NT2/D1 (cell line): ENCODE measurements at regions not wholly inside any gene's neighbourhood (a gene's known extent, or its start where the extent isn't known, plus 50 kb on each side); places are given as distances from the start of the nearest gene placed in this dataset.

Experiments
- DNase-seq: peaks from one replicate; pipeline ENCODE4 v3.0.0-alpha.2; 2011; ENCODE audit warnings: low read depth, low spot score
- H3K27me3 ChIP-seq: 2 replicates; pipeline ENCODE4 v1.6.0; 2011; ENCODE audit warnings: mild to moderate bottlenecking; ENCODE audit not compliant: insufficient read length, insufficient read depth
- H3K36me3 ChIP-seq: 2 replicates; pipeline ENCODE4 v1.6.1; 2011; ENCODE audit warnings: mild to moderate bottlenecking, low read length, mixed read lengths; ENCODE audit not compliant: insufficient read depth, insufficient read length
- H3K4me1 ChIP-seq: 2 replicates; pipeline ENCODE4 v1.5.1; 2011; ENCODE audit not compliant: insufficient read depth, insufficient read length
- H3K4me3 ChIP-seq: 2 replicates; pipeline ENCODE4 v1.5.1; 2011; ENCODE audit warnings: low read depth; ENCODE audit not compliant: insufficient read length
- H3K9ac ChIP-seq: 2 replicates; pipeline ENCODE4 v1.6.0; 2011; ENCODE audit warnings: low read depth; ENCODE audit not compliant: insufficient read length
- H3K9me3 ChIP-seq: 2 replicates; pipeline ENCODE4 v1.5.1; 2011; ENCODE audit warnings: mild to moderate bottlenecking, low read length; ENCODE audit not compliant: insufficient read depth
- SUZ12 ChIP-seq: IDR thresholded peaks from 2 replicates; pipeline ENCODE4 v1.6.1; 2011; ENCODE audit not compliant: insufficient read length, insufficient read depth; ENCODE audit errors: extremely low read depth
- YY1 ChIP-seq: IDR thresholded peaks from 2 replicates; pipeline ENCODE4 v1.6.1; 2011; ENCODE audit not compliant: insufficient read length, insufficient read depth
- ZNF274 ChIP-seq: IDR thresholded peaks from 2 replicates; pipeline ENCODE4 v1.6.1; 2011; ENCODE audit warnings: mild to moderate bottlenecking, low read depth, low read length

GRCh38 chr13:34208336-34208735 lies 390.4 kb downstream of the RFC3 start:
- DNase-seq: no peak
- no peaks in the 10 kb centered on the region for H3K4me1 ChIP-seq
- no peaks in the 10 kb centered on the region for H3K9me3 ChIP-seq
- no peaks in the 10 kb centered on the region for H3K36me3 ChIP-seq
- no peak overlapping the region for H3K9ac ChIP-seq
- no peak for TF ChIP-seq SUZ12
- TF ChIP-seq ZNF274: no peak
- TF ChIP-seq YY1: no peak
- no peaks in the 10 kb centered on the region for H3K27me3 ChIP-seq
- no peak overlapping the region for H3K4me3 ChIP-seq

- no peak for TF ChIP-seq SUZ12
- TF ChIP-seq YY1: no peak
- TF ChIP-seq ZNF274: no peak
- no peak for DNase-seq
- Histone ChIP-seq H3K4me1 (no peaks in the 10 kb centered on the region), H3K27me3 (no peaks in the 10 kb centered on the region), H3K36me3 (no peaks in the 10 kb centered on the region), H3K9me3 (no peaks in the 10 kb centered on the region), H3K9ac (no peak overlapping the region), H3K4me3 (no peak overlapping the region)
Measured at GRCh38 chr13:34210341-34210740, 392.4 kb downstream of the RFC3 start.

GRCh38 chr13:34214686-34215085 lies 396.7 kb downstream of the RFC3 start:
- Histone ChIP-seq H3K9ac (no peak overlapping the region), H3K36me3 (no peaks in the 10 kb centered on the region), H3K9me3 (no peaks in the 10 kb centered on the region), H3K4me1 (no peaks in the 10 kb centered on the region), H3K27me3 (no peaks in the 10 kb centered on the region), H3K4me3 (no peak overlapping the region)
- no peak for TF ChIP-seq YY1
- TF ChIP-seq SUZ12: no peak
- TF ChIP-seq ZNF274: no peak
- no peak for DNase-seq

GRCh38 chr13:34216256-34216655 lies 398.3 kb downstream of the RFC3 start:
- H3K9ac ChIP-seq: no peak overlapping the region
- no peak for DNase-seq

DNA sequence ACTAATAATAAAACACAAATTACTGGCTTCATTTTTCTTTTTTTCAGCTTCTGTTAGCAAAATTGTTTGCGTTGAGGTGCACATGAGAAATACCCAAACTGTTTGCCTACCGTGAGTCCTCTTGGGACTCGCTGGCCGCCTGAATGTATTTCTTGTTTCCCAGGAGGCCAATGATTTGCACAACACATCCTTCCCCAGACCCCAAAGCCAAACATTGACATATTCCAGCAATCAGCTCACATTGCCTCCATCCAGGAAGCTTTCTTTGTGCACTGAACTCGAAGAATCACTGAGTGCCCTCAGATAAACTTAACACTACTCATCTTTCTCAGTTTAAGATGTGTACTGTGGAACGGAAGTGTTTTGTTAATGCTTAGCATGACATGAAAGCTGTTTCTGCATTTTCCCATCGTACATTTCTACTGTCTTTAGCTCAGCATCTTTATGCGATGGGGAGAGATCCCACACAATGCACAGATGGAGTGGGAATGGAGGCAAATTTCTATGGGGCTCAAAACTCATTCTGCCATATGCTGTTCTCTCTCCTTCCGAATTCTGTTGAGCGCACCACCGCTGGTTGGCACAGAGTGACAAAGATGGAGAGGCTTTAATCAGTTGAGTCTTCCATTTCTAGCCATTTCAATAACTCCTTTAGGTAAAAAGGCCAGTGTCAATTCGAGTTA lies 399.5 kb downstream of the RFC3 start:
- Histone ChIP-seq H3K9ac (no peak overlapping the region), H3K9me3 (no peaks in the 10 kb centered on the region), H3K4me3 (no peak overlapping the region), H3K27me3 (no peaks in the 10 kb centered on the region), H3K4me1 (no peaks in the 10 kb centered on the region), H3K36me3 (no peaks in the 10 kb centered on the region)
- TF ChIP-seq SUZ12 (no peak), YY1 (no peak), ZNF274 (no peak)
- no peak for DNase-seq

More at GRCh38 chr13:34216256-34216655, 398.3 kb downstream of the RFC3 start:
- Histone ChIP-seq H3K9me3 (no peaks in the 10 kb centered on the region), H3K4me3 (no peak overlapping the region), H3K27me3 (no peaks in the 10 kb centered on the region), H3K36me3 (no peaks in the 10 kb centered on the region), H3K4me1 (no peaks in the 10 kb centered on the region)
- TF ChIP-seq ZNF274 (no peak), YY1 (no peak), SUZ12 (no peak)

DNA sequence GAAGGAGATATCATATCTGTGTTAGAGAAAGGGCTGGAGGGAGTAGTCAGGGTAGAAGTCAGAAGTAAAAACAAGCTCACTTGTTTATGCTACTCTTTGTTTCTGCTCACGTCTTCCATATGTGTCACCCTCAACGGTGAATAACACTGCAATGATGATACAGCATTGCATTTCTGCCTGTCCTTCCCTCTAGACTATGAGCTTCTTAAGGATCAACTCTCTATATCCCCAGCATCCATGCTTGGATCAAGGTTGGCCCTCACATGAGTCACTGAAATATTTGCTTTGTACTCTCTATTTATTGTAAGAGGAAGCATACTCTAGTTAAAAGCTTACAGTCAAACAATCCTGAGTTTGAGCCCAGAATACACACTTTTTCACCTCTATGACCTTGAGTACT lies 406.0 kb downstream of the RFC3 start:
- H3K4me1 ChIP-seq: no peaks in the 10 kb centered on the region
- H3K36me3 ChIP-seq: no peaks in the 10 kb centered on the region
- no peak for TF ChIP-seq YY1
- TF ChIP-seq ZNF274: no peak
- TF ChIP-seq SUZ12: no peak
- H3K9ac ChIP-seq: no peak overlapping the region
- DNase-seq: no peak
- H3K27me3 ChIP-seq: no peaks in the 10 kb centered on the region
- H3K4me3 ChIP-seq: no peak overlapping the region
- H3K9me3 ChIP-seq: no peaks in the 10 kb centered on the region

DNA sequence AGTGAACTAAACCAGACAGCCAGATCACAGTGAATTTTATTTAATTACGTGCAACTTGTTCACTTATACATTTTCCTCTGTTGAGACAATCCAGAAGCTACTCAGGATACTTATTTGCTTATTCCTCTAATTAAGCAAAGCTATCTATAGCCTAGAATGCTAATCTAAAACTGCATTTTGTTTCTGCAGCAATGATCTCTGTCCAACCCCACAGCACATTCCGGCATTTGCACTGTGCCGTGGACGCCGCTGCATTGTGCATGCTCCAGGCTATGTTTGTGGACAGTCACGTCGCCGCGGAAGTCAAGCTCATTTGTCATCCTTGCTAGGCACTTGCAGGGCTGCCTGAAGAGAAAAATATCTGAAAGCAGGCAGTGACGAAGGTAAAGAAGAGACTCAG lies 406.9 kb downstream of the RFC3 start:
- DNase-seq: no peak
- Histone ChIP-seq H3K9ac (no peak overlapping the region), H3K9me3 (no peaks in the 10 kb centered on the region), H3K27me3 (no peaks in the 10 kb centered on the region), H3K4me3 (no peak overlapping the region), H3K36me3 (no peaks in the 10 kb centered on the region), H3K4me1 (no peaks in the 10 kb centered on the region)
- TF ChIP-seq SUZ12 (no peak), ZNF274 (no peak), YY1 (no peak)
